ENCODE measurements at regions not wholly inside any gene's neighbourhood (a gene's known extent, or its start where the extent isn't known, plus 50 kb on each side); places are given as distances from the start of the nearest gene placed in this dataset.

DNA sequence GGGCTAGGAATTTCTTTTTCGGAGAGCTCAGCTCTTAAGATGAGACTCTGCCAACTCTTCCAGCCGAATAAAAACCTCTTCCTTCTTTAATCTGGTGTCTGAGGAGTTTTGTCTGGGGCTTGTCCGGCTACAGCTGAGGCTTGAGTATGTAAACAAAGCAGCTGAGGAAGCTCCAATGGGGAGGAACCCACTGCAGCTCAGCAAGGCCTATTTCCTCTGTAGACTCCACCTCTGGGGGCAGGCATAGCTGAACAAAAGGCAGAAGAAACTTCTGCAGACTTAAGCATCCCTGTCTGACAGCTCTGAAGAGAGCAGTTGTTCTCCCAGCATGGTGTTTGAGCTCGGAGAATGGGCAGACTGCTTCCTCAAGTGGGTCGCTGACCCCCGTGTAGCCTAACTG lies 838.7 kb downstream of the CCDC85A start:
- TF ChIP-seq, protein P1, sequence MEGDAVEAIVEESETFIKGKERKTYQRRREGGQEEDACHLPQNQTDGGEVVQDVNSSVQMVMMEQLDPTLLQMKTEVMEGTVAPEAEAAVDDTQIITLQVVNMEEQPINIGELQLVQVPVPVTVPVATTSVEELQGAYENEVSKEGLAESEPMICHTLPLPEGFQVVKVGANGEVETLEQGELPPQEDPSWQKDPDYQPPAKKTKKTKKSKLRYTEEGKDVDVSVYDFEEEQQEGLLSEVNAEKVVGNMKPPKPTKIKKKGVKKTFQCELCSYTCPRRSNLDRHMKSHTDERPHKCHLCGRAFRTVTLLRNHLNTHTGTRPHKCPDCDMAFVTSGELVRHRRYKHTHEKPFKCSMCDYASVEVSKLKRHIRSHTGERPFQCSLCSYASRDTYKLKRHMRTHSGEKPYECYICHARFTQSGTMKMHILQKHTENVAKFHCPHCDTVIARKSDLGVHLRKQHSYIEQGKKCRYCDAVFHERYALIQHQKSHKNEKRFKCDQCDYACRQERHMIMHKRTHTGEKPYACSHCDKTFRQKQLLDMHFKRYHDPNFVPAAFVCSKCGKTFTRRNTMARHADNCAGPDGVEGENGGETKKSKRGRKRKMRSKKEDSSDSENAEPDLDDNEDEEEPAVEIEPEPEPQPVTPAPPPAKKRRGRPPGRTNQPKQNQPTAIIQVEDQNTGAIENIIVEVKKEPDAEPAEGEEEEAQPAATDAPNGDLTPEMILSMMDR (IDR thresholded peaks at IDR 0.05), result no peak
- no peak for TF ChIP-seq POLR2A (IDR thresholded peaks at IDR 0.05)
